22Rv1 (cell line): ENCODE measurements at regions not wholly inside any gene's neighbourhood (a gene's known extent, or its start where the extent isn't known, plus 50 kb on each side); places are given as distances from the start of the nearest gene placed in this dataset.
"Not testable (repeated sequence)": the region's sequence is repeated elsewhere in the genome, so short reads cannot be mapped to it uniquely, and the experiment has no call there.

Source experiments
- ZFX ChIP-seq: fragments of 450-650 bp; IDR thresholded peaks from 2 replicates; pipeline ENCODE4 v1.6.1; 2017; ENCODE audit warnings: antibody characterized with exemption, borderline replicate concordance
- TF ChIP-seq, protein P1 (sequence below): fragments of 450-650 bp; IDR thresholded peaks from 2 replicates; pipeline ENCODE4 v1.5.1; 2017; ENCODE audit warnings: mild to moderate bottlenecking

DNA sequence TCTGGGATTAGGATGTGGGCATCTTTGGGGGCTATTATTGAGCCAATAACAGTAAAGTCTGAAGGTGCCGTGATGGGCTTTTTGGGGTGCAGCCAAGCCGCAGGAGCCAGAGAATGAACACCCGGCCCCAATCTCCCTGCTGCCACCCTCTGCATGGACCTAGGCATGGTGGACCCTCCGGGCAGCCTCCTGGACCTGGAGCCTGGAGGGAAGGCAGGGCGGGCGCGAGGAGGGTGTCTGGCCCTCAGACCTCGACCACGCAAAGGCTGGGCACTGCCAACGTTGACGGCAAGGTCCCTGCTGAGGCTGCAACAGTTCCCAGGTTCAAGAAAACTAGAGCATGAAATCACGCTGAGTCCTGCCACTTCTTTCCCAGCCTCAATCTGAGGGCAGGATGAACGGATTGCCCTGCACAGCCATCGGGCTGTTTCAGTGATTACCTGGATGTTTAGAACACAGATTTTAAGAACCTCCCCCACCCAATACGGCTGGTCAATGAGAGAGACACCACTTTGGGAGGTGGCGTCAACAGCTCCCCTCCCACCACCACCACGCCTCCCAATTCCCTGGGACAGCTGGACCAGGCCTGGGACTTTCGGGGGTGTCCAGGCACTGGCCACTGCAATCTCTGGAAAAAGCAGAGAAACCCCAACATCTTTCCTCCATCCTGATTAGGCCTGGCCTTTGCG, 147.4 kb downstream of the NPIPB11 start:
- TF ChIP-seq, protein P1, sequence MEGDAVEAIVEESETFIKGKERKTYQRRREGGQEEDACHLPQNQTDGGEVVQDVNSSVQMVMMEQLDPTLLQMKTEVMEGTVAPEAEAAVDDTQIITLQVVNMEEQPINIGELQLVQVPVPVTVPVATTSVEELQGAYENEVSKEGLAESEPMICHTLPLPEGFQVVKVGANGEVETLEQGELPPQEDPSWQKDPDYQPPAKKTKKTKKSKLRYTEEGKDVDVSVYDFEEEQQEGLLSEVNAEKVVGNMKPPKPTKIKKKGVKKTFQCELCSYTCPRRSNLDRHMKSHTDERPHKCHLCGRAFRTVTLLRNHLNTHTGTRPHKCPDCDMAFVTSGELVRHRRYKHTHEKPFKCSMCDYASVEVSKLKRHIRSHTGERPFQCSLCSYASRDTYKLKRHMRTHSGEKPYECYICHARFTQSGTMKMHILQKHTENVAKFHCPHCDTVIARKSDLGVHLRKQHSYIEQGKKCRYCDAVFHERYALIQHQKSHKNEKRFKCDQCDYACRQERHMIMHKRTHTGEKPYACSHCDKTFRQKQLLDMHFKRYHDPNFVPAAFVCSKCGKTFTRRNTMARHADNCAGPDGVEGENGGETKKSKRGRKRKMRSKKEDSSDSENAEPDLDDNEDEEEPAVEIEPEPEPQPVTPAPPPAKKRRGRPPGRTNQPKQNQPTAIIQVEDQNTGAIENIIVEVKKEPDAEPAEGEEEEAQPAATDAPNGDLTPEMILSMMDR: not testable (repeated sequence)
- TF ChIP-seq ZFX: not testable (repeated sequence)
